DND-41 (cell line): ENCODE measurements at regions not wholly inside any gene's neighbourhood (a gene's known extent, or its start where the extent isn't known, plus 50 kb on each side); places are given as distances from the start of the nearest gene placed in this dataset.

Experiments used
- CTCF ChIP-seq: IDR thresholded peaks from 2 replicates; pipeline ENCODE4 v1.5.1; 2012; ENCODE audit warnings: borderline replicate concordance, low read length, moderate library complexity, mild to moderate bottlenecking; ENCODE audit not compliant: poor library complexity, severe bottlenecking; ENCODE audit errors: extremely low read depth
- EZH2 ChIP-seq: IDR thresholded peaks from 3 replicates; pipeline ENCODE4 v1.6.1; 2012; ENCODE audit warnings: borderline replicate concordance, low read depth, mild to moderate bottlenecking, moderate library complexity, low read length, inconsistent platforms; ENCODE audit not compliant: severe bottlenecking

DNA sequence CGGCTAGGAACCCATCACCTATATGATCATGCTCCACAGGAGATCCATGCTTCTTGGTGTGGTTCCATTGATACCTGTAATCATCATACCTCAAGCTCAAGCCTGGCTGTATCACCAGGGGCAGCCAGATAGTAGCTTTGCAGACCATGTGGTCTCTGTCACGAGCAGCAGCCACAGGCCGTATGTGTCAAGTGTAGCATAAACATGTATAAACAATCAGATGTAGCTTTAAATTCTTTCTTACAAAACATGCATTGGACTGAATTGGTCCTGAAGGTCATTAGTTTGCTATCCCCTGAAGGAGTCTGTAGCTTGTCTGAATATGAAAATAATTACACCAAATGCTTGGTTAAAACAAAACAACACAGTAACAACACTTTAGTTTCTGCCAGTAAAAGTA is 1223.2 kb upstream of the TMEM132C start:
- no peak for TF ChIP-seq CTCF
- no peak for TF ChIP-seq EZH2
